Large intestine (tissue), 3 donors: ENCODE measurements at regions not wholly inside any gene's neighbourhood (a gene's known extent, or its start where the extent isn't known, plus 50 kb on each side); places are given as distances from the start of the nearest gene placed in this dataset.

Source experiments
- DNase-seq, 2 donors: peaks; one replicate each; pipeline versions ENCODE4 v3.0.0 to v3.0.0-alpha.2; 2013
- H3K27ac ChIP-seq: one replicate; pipeline ENCODE4 v1.5.1; 2013; ENCODE audit warnings: low read length
- H3K27me3 ChIP-seq: 2 replicates; pipeline ENCODE4 v1.6.1; 2013; ENCODE audit warnings: low read length; ENCODE audit not compliant: control insufficient read depth, insufficient read depth
- H3K36me3 ChIP-seq: 2 replicates; pipeline ENCODE4 v1.6.1; 2013; ENCODE audit warnings: low read length; ENCODE audit not compliant: control insufficient read depth, insufficient read depth
- H3K4me1 ChIP-seq: one replicate; pipeline ENCODE4 v1.6.1; 2013; ENCODE audit warnings: low read length; ENCODE audit not compliant: control insufficient read depth, insufficient read depth
- H3K4me3 ChIP-seq: one replicate; pipeline ENCODE4 v1.5.1; 2013; ENCODE audit warnings: low read length
- H3K9me3 ChIP-seq: one replicate; pipeline ENCODE4 v1.6.1; 2013; ENCODE audit warnings: mild to moderate bottlenecking, low read depth, low read length, moderate library complexity; ENCODE audit not compliant: control insufficient read depth
- WGBS: methylation state at CpG from one replicate; pipeline ENCODE4 v1.1.5; 2013; ENCODE audit warnings: low lambda C conversion rate; ENCODE audit not compliant: insufficient coverage; 5-methylcytosine and 5-hydroxymethylcytosine counted together

- no peak overlapping the region for H3K27ac ChIP-seq
- no peaks in the 10 kb centered on the region for H3K4me1 ChIP-seq
- DNase-seq, result no peak
- no peaks in the 10 kb centered on the region for H3K36me3 ChIP-seq
- no peaks in the 10 kb centered on the region for H3K9me3 ChIP-seq
- WGBS, result 100% methylated on average over 2 of the region's 3 CpGs
- no peaks in the 10 kb centered on the region for H3K27me3 ChIP-seq
- H3K4me3 ChIP-seq, result no peak overlapping the region
These were observed 666.2 kb upstream of the FBXO33 start for GRCh38 chr14:40098468-40098867.

GRCh38 chr14:40096968-40097367 lies 664.7 kb upstream of the FBXO33 start:
- H3K27me3 ChIP-seq, result no peaks in the 10 kb centered on the region

GRCh38 chr14:40093800-40094199 lies 661.6 kb upstream of the FBXO33 start:
- 80% methylated on average over 1 of the region's 1 CpG for WGBS
- Histone ChIP-seq H3K4me3 (no peak overlapping the region), H3K4me1 (no peaks in the 10 kb centered on the region), H3K9me3 (no peaks in the 10 kb centered on the region), H3K27ac (no peak overlapping the region), H3K27me3 (no peaks in the 10 kb centered on the region), H3K36me3 (no peaks in the 10 kb centered on the region)
- DNase-seq, result no peak

More at GRCh38 chr14:40096968-40097367, 664.7 kb upstream of the FBXO33 start:
- no peaks in the 10 kb centered on the region for H3K4me1 ChIP-seq
- no peak for DNase-seq
- H3K4me3 ChIP-seq, result no peak overlapping the region
- no peaks in the 10 kb centered on the region for H3K9me3 ChIP-seq
- H3K27ac ChIP-seq, result no peak overlapping the region
- H3K36me3 ChIP-seq, result no peaks in the 10 kb centered on the region

- H3K9me3 ChIP-seq, result peaks cover 5% of the 10 kb centered on the region
- no peaks in the 10 kb centered on the region for H3K36me3 ChIP-seq
- H3K4me1 ChIP-seq, result no peaks in the 10 kb centered on the region
- DNase-seq, result no peak
- no peak overlapping the region for H3K27ac ChIP-seq
- no CpG with 5 or more reads among the region's 2 CpGs for WGBS
- H3K4me3 ChIP-seq, result no peak overlapping the region
- no peaks in the 10 kb centered on the region for H3K27me3 ChIP-seq
These were observed 641.9 kb upstream of the FBXO33 start for GRCh38 chr14:40074169-40074568.

- Histone ChIP-seq H3K4me3 (no peak overlapping the region), H3K36me3 (no peaks in the 10 kb centered on the region), H3K9me3 (peaks cover 5% of the 10 kb centered on the region), H3K27ac (no peak overlapping the region), H3K4me1 (no peaks in the 10 kb centered on the region), H3K27me3 (no peaks in the 10 kb centered on the region)
- DNase-seq, result no peak
- WGBS, result no CpG with 5 or more reads among the region's 1 CpG
These were observed 639.9 kb upstream of the FBXO33 start for GRCh38 chr14:40072175-40072574.

GRCh38 chr14:40058901-40059897 lies 627.0 kb upstream of the FBXO33 start:
- H3K27ac ChIP-seq, result peak overlapping the region; percentile 55
- WGBS, result 46% methylated on average over 3 of the region's 8 CpGs

GRCh38 chr14:40053416-40053815 lies 621.2 kb upstream of the FBXO33 start:
- 90% methylated on average over 2 of the region's 2 CpGs for WGBS
- Histone ChIP-seq H3K4me3 (no peak overlapping the region), H3K4me1 (no peaks in the 10 kb centered on the region), H3K27me3 (no peaks in the 10 kb centered on the region), H3K27ac (no peak overlapping the region), H3K36me3 (no peaks in the 10 kb centered on the region), H3K9me3 (no peaks in the 10 kb centered on the region)
- no peak for DNase-seq

More at GRCh38 chr14:40058901-40059897, 627.0 kb upstream of the FBXO33 start:
- no peaks in the 10 kb centered on the region for H3K36me3 ChIP-seq
- DNase-seq, result peak; percentile 18 to 75
- H3K4me3 ChIP-seq, result no peak overlapping the region
- H3K4me1 ChIP-seq, result no peaks in the 10 kb centered on the region
- H3K27me3 ChIP-seq, result no peaks in the 10 kb centered on the region
- peaks cover 3% of the 10 kb centered on the region for H3K9me3 ChIP-seq

GRCh38 chr14:40028991-40029390 lies 596.8 kb upstream of the FBXO33 start:
- no peaks in the 10 kb centered on the region for H3K36me3 ChIP-seq
- H3K27me3 ChIP-seq, result no peaks in the 10 kb centered on the region
- H3K9me3 ChIP-seq, result no peaks in the 10 kb centered on the region
- WGBS, result no CpG with 5 or more reads among the region's 3 CpGs
- peaks cover 12% of the 10 kb centered on the region for H3K4me1 ChIP-seq
- H3K4me3 ChIP-seq, result no peak overlapping the region
- no peak for DNase-seq
- no peak overlapping the region for H3K27ac ChIP-seq

GRCh38 chr14:40025101-40025500 lies 592.9 kb upstream of the FBXO33 start:
- no peaks in the 10 kb centered on the region for H3K36me3 ChIP-seq
- DNase-seq, result peak; percentile 78 to 84
- H3K4me3 ChIP-seq, result no peak overlapping the region
- peaks cover 5% of the 10 kb centered on the region for H3K4me1 ChIP-seq
- no peaks in the 10 kb centered on the region for H3K27me3 ChIP-seq
- H3K27ac ChIP-seq, result peak overlapping the region; percentile 75
- WGBS, result 60% methylated on average over 1 of the region's 2 CpGs
- H3K9me3 ChIP-seq, result no peaks in the 10 kb centered on the region

GRCh38 chr14:40010961-40011360 lies 578.7 kb upstream of the FBXO33 start:
- no peaks in the 10 kb centered on the region for H3K27me3 ChIP-seq
- H3K4me1 ChIP-seq, result no peaks in the 10 kb centered on the region
- H3K27ac ChIP-seq, result no peak overlapping the region
- WGBS, result 60% methylated on average over 1 of the region's 3 CpGs
- DNase-seq, result no peak
- H3K36me3 ChIP-seq, result no peaks in the 10 kb centered on the region
- no peak overlapping the region for H3K4me3 ChIP-seq
- no peaks in the 10 kb centered on the region for H3K9me3 ChIP-seq

- no peak overlapping the region for H3K4me3 ChIP-seq
- H3K9me3 ChIP-seq, result no peaks in the 10 kb centered on the region
- DNase-seq, result no peak
- H3K27me3 ChIP-seq, result no peaks in the 10 kb centered on the region
- no peaks in the 10 kb centered on the region for H3K4me1 ChIP-seq
- no peak overlapping the region for H3K27ac ChIP-seq
- no peaks in the 10 kb centered on the region for H3K36me3 ChIP-seq
- 78% methylated on average over 1 of the region's 4 CpGs for whole genome bisulfite sequencing
These were observed 577.5 kb upstream of the FBXO33 start for GRCh38 chr14:40009771-40010170.
